ENCODE measurements at regions not wholly inside any gene's neighbourhood (a gene's known extent, or its start where the extent isn't known, plus 50 kb on each side); places are given as distances from the start of the nearest gene placed in this dataset.

GRCh38 chr4:35884714-35885480 lies 359.4 kb downstream of the ARAP2 start:
- no peak for DNase-seq

- no peak for DNase-seq
Observed at GRCh38 chr4:35897808-35898207, 346.5 kb downstream of the ARAP2 start.

- DNase-seq = no peak
Observed at GRCh38 chr4:35900286-35901243, 343.7 kb downstream of the ARAP2 start.

GRCh38 chr4:35912174-35912573 lies 332.1 kb downstream of the ARAP2 start:
- no peak for DNase-seq

GRCh38 chr4:35918491-35918977 lies 325.8 kb downstream of the ARAP2 start:
- no peak for DNase-seq

- DNase-seq = no peak
Observed at GRCh38 chr4:35925806-35926205, 318.5 kb downstream of the ARAP2 start.

GRCh38 chr4:35926788-35927187 lies 317.5 kb downstream of the ARAP2 start:
- DNase-seq = no peak

- no peak for DNase-seq
Observed at GRCh38 chr4:35933901-35934300, 310.4 kb downstream of the ARAP2 start.

GRCh38 chr4:35934320-35934981 lies 309.9 kb downstream of the ARAP2 start:
- DNase-seq = peak; percentile 1

GRCh38 chr4:35938936-35939335 lies 305.4 kb downstream of the ARAP2 start:
- no peak for DNase-seq

- no peak for DNase-seq
Observed at GRCh38 chr4:35939751-35940150, 304.6 kb downstream of the ARAP2 start.

GRCh38 chr4:35942092-35942491 lies 302.2 kb downstream of the ARAP2 start:
- DNase-seq = no peak

GRCh38 chr4:35943606-35944005 lies 300.7 kb downstream of the ARAP2 start:
- no peak for DNase-seq

- no peak for DNase-seq
Observed at GRCh38 chr4:35948171-35948570, 296.1 kb downstream of the ARAP2 start.

GRCh38 chr4:35950442-35950841 lies 293.9 kb downstream of the ARAP2 start:
- DNase-seq = no peak

GRCh38 chr4:35952751-35953150 lies 291.6 kb downstream of the ARAP2 start:
- no peak for DNase-seq

- DNase-seq = no peak
Observed at GRCh38 chr4:35963383-35963782, 280.9 kb downstream of the ARAP2 start.

- DNase-seq = no peak
Observed at GRCh38 chr4:35963974-35964515, 280.3 kb downstream of the ARAP2 start.

- no peak for DNase-seq
Observed at GRCh38 chr4:35965300-35965699, 279.0 kb downstream of the ARAP2 start.

GRCh38 chr4:35966566-35966965 lies 277.7 kb downstream of the ARAP2 start:
- no peak for DNase-seq

GRCh38 chr4:35970366-35970960 lies 273.9 kb downstream of the ARAP2 start:
- no peak for DNase-seq

- no peak for DNase-seq
Observed at GRCh38 chr4:35972814-35973213, 271.5 kb downstream of the ARAP2 start.

All from NCI-H2029 treated with DMSO at 0.1 percent for 48 hours (cell line).